Coronary artery (tissue), 2 donors: ENCODE measurements at regions not wholly inside any gene's neighbourhood (a gene's known extent, or its start where the extent isn't known, plus 50 kb on each side); places are given as distances from the start of the nearest gene placed in this dataset.

ENCODE experiments used
- DNase-seq: peaks from one replicate; pipeline ENCODE4 v3.0.0-alpha.2; 2017; ENCODE audit warnings: low spot score
- H3K27ac ChIP-seq, 2 donors: fragments of 200-600 bp; sonication (generic); one replicate each; pipeline ENCODE4 v1.5.1; 2016 to 2019
- H3K4me3 ChIP-seq: fragments of 200-600 bp; sonication (generic); 2 replicates; pipeline ENCODE4 v1.5.1; 2016; ENCODE audit warnings: mild to moderate bottlenecking, moderate library complexity
- TF ChIP-seq, protein P1 (sequence below): fragments of 200-600 bp; sonication (generic); IDR thresholded peaks from one replicate; pipeline ENCODE4 v1.5.1; 2019; ENCODE audit warnings: antibody characterized with exemption

- no peak overlapping the region for H3K27ac ChIP-seq
- TF ChIP-seq, protein P1, sequence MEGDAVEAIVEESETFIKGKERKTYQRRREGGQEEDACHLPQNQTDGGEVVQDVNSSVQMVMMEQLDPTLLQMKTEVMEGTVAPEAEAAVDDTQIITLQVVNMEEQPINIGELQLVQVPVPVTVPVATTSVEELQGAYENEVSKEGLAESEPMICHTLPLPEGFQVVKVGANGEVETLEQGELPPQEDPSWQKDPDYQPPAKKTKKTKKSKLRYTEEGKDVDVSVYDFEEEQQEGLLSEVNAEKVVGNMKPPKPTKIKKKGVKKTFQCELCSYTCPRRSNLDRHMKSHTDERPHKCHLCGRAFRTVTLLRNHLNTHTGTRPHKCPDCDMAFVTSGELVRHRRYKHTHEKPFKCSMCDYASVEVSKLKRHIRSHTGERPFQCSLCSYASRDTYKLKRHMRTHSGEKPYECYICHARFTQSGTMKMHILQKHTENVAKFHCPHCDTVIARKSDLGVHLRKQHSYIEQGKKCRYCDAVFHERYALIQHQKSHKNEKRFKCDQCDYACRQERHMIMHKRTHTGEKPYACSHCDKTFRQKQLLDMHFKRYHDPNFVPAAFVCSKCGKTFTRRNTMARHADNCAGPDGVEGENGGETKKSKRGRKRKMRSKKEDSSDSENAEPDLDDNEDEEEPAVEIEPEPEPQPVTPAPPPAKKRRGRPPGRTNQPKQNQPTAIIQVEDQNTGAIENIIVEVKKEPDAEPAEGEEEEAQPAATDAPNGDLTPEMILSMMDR: no peak
- DNase-seq: no peak
- H3K4me3 ChIP-seq: no peak overlapping the region
Observed at GRCh38 chr16:86288716-86289294, 221.5 kb upstream of the FOXF1 start.

- DNase-seq: no peak
- Histone ChIP-seq H3K4me3 (no peak overlapping the region), H3K27ac (no peak overlapping the region)
- TF ChIP-seq, protein P1: no peak
Observed at GRCh38 chr16:86289304-86289703, 221.0 kb upstream of the FOXF1 start.

DNA sequence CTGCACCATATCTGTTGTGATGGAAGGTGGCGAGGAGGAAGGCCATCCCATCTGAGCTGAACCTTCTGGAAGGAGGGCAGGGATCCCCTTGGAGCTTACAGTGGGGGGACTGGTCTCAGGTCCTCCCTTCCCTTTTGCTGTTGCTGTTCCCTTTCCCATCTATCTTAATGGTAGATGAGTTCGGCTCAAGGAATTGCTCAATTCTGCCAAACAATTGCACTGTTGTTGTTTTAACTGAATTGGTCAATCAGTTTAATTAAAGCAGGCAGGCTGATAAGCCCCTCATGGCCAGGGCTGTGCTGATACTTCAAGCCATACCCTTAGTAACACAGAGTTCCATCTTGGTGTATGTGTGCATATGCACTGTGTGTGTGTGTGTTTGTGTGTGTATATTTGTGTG is 220.4 kb upstream of the FOXF1 start:
- TF ChIP-seq, protein P1: no peak
- DNase-seq: no peak
- no peak overlapping the region for H3K4me3 ChIP-seq
- no peak overlapping the region for H3K27ac ChIP-seq

DNA sequence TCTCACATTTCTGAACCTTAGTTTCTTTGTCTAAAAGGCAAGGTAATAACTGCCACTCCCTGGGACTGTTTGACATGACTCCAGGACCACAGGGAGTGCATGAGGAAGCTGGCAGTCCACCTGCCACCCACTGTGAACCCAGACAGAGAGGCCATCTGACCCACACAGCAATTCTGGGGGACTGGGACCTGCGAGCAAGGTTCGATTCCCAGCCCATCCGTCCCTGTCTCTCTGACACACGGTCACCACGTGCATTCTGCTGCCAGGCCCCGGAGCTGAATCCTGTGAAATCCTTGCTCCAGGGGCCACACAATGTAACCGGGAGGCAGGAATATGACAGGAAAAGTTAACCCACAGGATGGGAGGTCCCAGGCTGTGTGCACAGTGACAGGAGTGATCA is 218.8 kb upstream of the FOXF1 start:
- DNase-seq: no peak
- H3K4me3 ChIP-seq: no peak overlapping the region
- TF ChIP-seq, protein P1: no peak
- H3K27ac ChIP-seq: no peak overlapping the region

- H3K27ac ChIP-seq: no peak overlapping the region
- TF ChIP-seq, protein P1: no peak
- H3K4me3 ChIP-seq: no peak overlapping the region
- DNase-seq: no peak
Observed at GRCh38 chr16:86292171-86292775, 218.1 kb upstream of the FOXF1 start.

DNA sequence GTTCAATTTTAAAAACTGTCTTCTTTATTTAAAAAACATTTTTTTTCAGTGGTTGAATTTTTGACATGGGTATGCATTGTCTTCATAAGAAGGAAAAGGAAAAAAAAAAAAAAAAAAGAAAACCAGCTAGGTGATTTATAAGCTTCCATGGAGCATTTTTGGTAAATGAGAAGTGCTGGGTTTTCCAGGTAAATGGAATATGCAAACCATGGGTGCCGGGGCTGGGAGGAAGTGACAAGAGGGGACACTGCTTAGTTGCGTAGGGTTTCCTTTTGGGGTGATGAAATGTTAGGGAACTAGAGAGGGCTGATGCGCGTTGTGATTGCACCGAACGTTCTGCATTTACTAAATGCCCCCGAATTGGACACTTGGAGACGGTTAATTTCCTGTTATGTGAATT is 217.4 kb upstream of the FOXF1 start:
- TF ChIP-seq, protein P1: no peak
- H3K4me3 ChIP-seq: no peak overlapping the region
- H3K27ac ChIP-seq: no peak overlapping the region
- DNase-seq: no peak

- TF ChIP-seq, protein P1: no peak
- no peak for DNase-seq
- Histone ChIP-seq H3K27ac (no peak overlapping the region), H3K4me3 (no peak overlapping the region)
Observed at GRCh38 chr16:86293906-86294305, 216.4 kb upstream of the FOXF1 start.
